Cerebellar cortex (tissue), 1 donor: ENCODE measurements at regions not wholly inside any gene's neighbourhood (a gene's known extent, or its start where the extent isn't known, plus 50 kb on each side); places are given as distances from the start of the nearest gene placed in this dataset.
"Not testable (repeated sequence)": the region's sequence is repeated elsewhere in the genome, so short reads cannot be mapped to it uniquely, and the experiment has no call there.

ENCODE experiments used
- DNase-seq: peaks from one replicate; pipeline ENCODE4 v3.0.0-alpha.2; 2015; ENCODE audit warnings: low spot score

GRCh38 chr10:53534428-53534827 lies 761.8 kb upstream of the MBL2 start:
- DNase-seq, result no peak

GRCh38 chr10:53528974-53529373 lies 756.4 kb upstream of the MBL2 start:
- DNase-seq, result no peak

GRCh38 chr10:53521046-53521445 lies 748.5 kb upstream of the MBL2 start:
- no peak for DNase-seq

- no peak for DNase-seq
These were observed 735.6 kb upstream of the MBL2 start for GRCh38 chr10:53508197-53508596.

GRCh38 chr10:53504492-53504891 lies 731.9 kb upstream of the MBL2 start:
- DNase-seq, result not testable (repeated sequence)

- no peak for DNase-seq
These were observed 719.2 kb upstream of the MBL2 start for GRCh38 chr10:53491774-53492173.

GRCh38 chr10:53490553-53490952 lies 718.0 kb upstream of the MBL2 start:
- no peak for DNase-seq

- no peak for DNase-seq
These were observed 717.0 kb upstream of the MBL2 start for GRCh38 chr10:53489335-53490182.

GRCh38 chr10:53487019-53487983 lies 714.7 kb upstream of the MBL2 start:
- DNase-seq, result no peak

GRCh38 chr10:53485422-53485821 lies 712.8 kb upstream of the MBL2 start:
- not testable (repeated sequence) for DNase-seq

GRCh38 chr10:53479365-53479764 lies 706.8 kb upstream of the MBL2 start:
- DNase-seq, result no peak

- DNase-seq, result no peak
These were observed 704.7 kb upstream of the MBL2 start for GRCh38 chr10:53477313-53477675.

GRCh38 chr10:53476650-53477312 lies 704.2 kb upstream of the MBL2 start:
- no peak for DNase-seq

- DNase-seq, result no peak
These were observed 696.8 kb upstream of the MBL2 start for GRCh38 chr10:53469383-53469782.

GRCh38 chr10:53463539-53463938 lies 691.0 kb upstream of the MBL2 start:
- no peak for DNase-seq

- no peak for DNase-seq
These were observed 685.4 kb upstream of the MBL2 start for GRCh38 chr10:53458007-53458406.

GRCh38 chr10:53453196-53453595 lies 680.6 kb upstream of the MBL2 start:
- peak; percentile 1 for DNase-seq

GRCh38 chr10:53447576-53447975 lies 675.0 kb upstream of the MBL2 start:
- DNase-seq, result no peak

- no peak for DNase-seq
These were observed 669.3 kb upstream of the MBL2 start for GRCh38 chr10:53441843-53442242.

GRCh38 chr10:53440601-53441000 lies 668.0 kb upstream of the MBL2 start:
- no peak for DNase-seq

- not testable (repeated sequence) for DNase-seq
These were observed 666.5 kb upstream of the MBL2 start for GRCh38 chr10:53439075-53439474.

- DNase-seq, result no peak
These were observed 661.8 kb upstream of the MBL2 start for GRCh38 chr10:53434413-53434812.
